Testis (tissue), 2 donors: ENCODE measurements at regions not wholly inside any gene's neighbourhood (a gene's known extent, or its start where the extent isn't known, plus 50 kb on each side); places are given as distances from the start of the nearest gene placed in this dataset.

ENCODE experiments used
- DNase-seq: peaks from one replicate; pipeline ENCODE4 v3.0.0-alpha.2; 2019
- H3K27ac ChIP-seq, 2 donors: fragments of 200-600 bp; sonication (generic); one replicate each; pipeline ENCODE4 v1.5.1; 2019
- H3K27me3 ChIP-seq: fragments of 200-600 bp; sonication (generic); one replicate; pipeline ENCODE4 v1.5.1; 2019
- H3K36me3 ChIP-seq: fragments of 200-600 bp; sonication (generic); one replicate; pipeline ENCODE4 v1.5.1; 2017; ENCODE audit warnings: low read depth; ENCODE audit errors: missing control alignments
- H3K4me1 ChIP-seq: fragments of 200-600 bp; sonication (generic); one replicate; pipeline ENCODE4 v1.5.1; 2019
- H3K4me3 ChIP-seq, 2 donors: fragments of 200-600 bp; sonication (generic); one replicate each; pipeline ENCODE4 v1.5.1; 2017 to 2019
- H3K9me3 ChIP-seq: fragments of 200-600 bp; sonication (generic); one replicate; pipeline ENCODE4 v1.5.1; 2017
- CTCF ChIP-seq, 3 experiments: fragments of 450-650 bp in 2 of 3; fragments of 200-600 bp in 1 of 3; sonication (generic) in 1 of 3; IDR thresholded peaks; one replicate each; pipeline ENCODE4 v1.5.1; 2016 to 2019; ENCODE audit warnings: antibody characterized with exemption in 3 of 3, mild to moderate bottlenecking in 2 of 3, moderate library complexity in 1 of 3
- POLR2A ChIP-seq: fragments of 450-650 bp; IDR thresholded peaks from one replicate; pipeline ENCODE4 v1.6.1; 2017; ENCODE audit warnings: antibody characterized with exemption, mild to moderate bottlenecking, moderate library complexity
- WGBS, 2 donors: methylation state at CpG; one replicate each; pipeline ENCODE4 v1.1.5; 2018; 5-methylcytosine and 5-hydroxymethylcytosine counted together
- intact Hi-C: fragments of 100-400 bp; cut with DNase I; formaldehyde crosslinking; loops from one replicate; pipeline ENCODE4 v1.15.1; 2023; ENCODE audit warnings: low total_unique reads

- 64% methylated on average over 4 of the region's 4 CpGs for WGBS, 2 donors
- H3K4me3 ChIP-seq = no peak overlapping the region
- no peak overlapping the region for H3K27ac ChIP-seq
- DNase-seq = no peak
- no peaks in the 10 kb centered on the region for H3K4me1 ChIP-seq
- intact Hi-C loops = no loop called here
- TF ChIP-seq POLR2A = no peak
- no peak for TF ChIP-seq CTCF (IDR thresholded peaks at IDR 0.05)
- no peaks in the 10 kb centered on the region for H3K36me3 ChIP-seq
- no peaks in the 10 kb centered on the region for H3K27me3 ChIP-seq
- no peaks in the 10 kb centered on the region for H3K9me3 ChIP-seq
Observed at GRCh38 chr4:95985051-95985450, 145.2 kb downstream of the PDHA2 start.

GRCh38 chr4:95985791-95986550 is 146.1 kb downstream of the PDHA2 start:
- WGBS, 2 donors = 95 to 97% methylated on average over 4 of the region's 4 CpGs
- no peak for DNase-seq
- no peak for TF ChIP-seq CTCF (IDR thresholded peaks at IDR 0.05)
- no peak for TF ChIP-seq POLR2A
- intact Hi-C loops = no loop called here
- no peak overlapping the region for H3K4me3 ChIP-seq
- no peaks in the 10 kb centered on the region for H3K9me3 ChIP-seq
- H3K27ac ChIP-seq = no peak overlapping the region
- H3K4me1 ChIP-seq = no peaks in the 10 kb centered on the region
- no peaks in the 10 kb centered on the region for H3K27me3 ChIP-seq
- no peaks in the 10 kb centered on the region for H3K36me3 ChIP-seq

- no peaks in the 10 kb centered on the region for H3K27me3 ChIP-seq
- TF ChIP-seq POLR2A = no peak
- TF ChIP-seq CTCF (IDR thresholded peaks at IDR 0.05) = no peak
- no peak overlapping the region for H3K4me3 ChIP-seq
- H3K9me3 ChIP-seq = no peaks in the 10 kb centered on the region
- H3K27ac ChIP-seq = no peak overlapping the region
- no peak for DNase-seq
- H3K4me1 ChIP-seq = no peaks in the 10 kb centered on the region
- intact Hi-C loops = no loop called here
- no peaks in the 10 kb centered on the region for H3K36me3 ChIP-seq
Observed at GRCh38 chr4:95987851-95988250, 148.0 kb downstream of the PDHA2 start.

DNA sequence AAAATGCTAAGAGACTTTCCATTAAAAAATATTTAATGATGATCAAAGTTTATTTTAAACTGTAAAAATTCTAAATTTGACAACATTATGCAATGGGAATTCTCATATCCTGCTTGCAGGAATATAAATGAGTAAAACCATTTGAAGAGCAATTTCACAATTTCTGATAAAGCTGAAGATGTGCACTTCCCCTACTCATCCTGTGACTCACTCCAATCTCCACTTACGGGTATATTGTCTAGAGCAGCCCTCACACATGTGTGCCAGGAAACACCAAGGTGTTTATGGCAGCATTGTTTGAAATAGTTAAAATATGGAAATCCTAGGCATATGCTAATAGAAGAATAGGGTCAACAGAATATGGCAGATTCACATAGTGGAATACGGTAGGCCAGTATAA is 158.4 kb downstream of the PDHA2 start:
- DNase-seq = no peak
- no peaks in the 10 kb centered on the region for H3K27me3 ChIP-seq
- no peaks in the 10 kb centered on the region for H3K4me1 ChIP-seq
- WGBS, 2 donors = 91 to 94% methylated on average over 2 of the region's 2 CpGs
- H3K36me3 ChIP-seq = no peaks in the 10 kb centered on the region
- no peak overlapping the region for H3K27ac ChIP-seq
- no peaks in the 10 kb centered on the region for H3K9me3 ChIP-seq
- no peak overlapping the region for H3K4me3 ChIP-seq
- no peak for TF ChIP-seq CTCF (IDR thresholded peaks at IDR 0.05)
- TF ChIP-seq POLR2A = no peak
- intact Hi-C loops = no loop called here
